HG02870 (cell line): ENCODE measurements at regions not wholly inside any gene's neighbourhood (a gene's known extent, or its start where the extent isn't known, plus 50 kb on each side); places are given as distances from the start of the nearest gene placed in this dataset.
"Not testable (repeated sequence)": the region's sequence is repeated elsewhere in the genome, so short reads cannot be mapped to it uniquely, and the experiment has no call there.

Experiments
- ATAC-seq: cut with Tn5 transposase; IDR thresholded peaks from one replicate; pipeline ENCODE4 v1.9.1; 2021; ENCODE audit warnings: mild to moderate bottlenecking, moderate library complexity; ENCODE audit not compliant: unreplicated experiment

DNA sequence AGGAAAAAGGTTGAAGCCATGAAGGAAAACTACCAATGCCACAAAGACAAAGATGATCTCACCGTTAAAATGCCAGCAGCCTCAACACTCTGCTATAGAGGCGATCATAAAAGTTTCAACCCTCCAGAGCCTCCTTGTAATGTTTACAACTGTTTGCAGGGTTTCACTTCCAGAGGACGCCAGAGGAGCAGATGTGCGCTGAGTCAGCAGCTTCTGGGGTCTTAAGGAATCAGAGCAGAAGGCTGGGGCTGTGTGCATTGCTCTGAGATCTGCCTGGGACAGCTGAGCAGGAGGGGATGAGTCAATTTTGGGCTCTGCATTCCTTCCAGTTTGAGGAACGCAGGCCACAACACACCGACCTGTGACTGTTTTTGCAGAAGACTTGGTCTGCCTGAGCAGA is 98.3 kb downstream of the TMEM130 start:
- peak; percentile 36 for ATAC-seq

DNA sequence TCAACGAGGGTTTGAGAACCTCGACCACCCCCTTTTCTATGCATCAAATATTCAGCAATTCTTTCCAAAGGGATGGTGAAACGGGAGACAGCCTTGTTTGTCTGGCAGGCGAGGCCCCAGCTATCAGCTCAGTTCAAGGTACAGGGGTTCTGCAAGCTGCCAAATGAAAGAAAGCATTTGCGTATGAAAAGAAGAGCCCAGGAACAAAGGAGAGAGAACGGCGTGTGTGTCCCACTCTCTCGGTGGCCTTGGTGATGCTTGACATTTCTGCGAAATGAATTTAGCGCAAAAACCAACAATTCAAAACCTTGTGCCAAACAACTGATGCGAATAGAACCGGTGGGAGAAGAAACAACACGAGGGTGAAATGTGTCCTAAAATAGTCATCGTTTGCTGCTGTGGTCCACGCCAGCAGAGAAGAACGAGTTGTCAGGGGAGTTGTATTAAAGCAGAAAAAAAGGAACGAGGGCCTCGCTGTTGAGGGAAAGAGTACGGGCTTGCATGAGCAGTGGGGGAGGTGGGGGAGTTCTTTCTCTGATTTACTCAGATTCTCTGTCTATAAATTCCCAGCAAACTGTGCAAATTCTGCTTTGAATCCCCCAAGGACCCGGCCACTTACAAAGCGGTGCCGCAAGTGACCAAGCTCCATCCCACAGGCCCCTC is 97.7 kb downstream of the TMEM130 start:
- peak; percentile 46 for ATAC-seq

DNA sequence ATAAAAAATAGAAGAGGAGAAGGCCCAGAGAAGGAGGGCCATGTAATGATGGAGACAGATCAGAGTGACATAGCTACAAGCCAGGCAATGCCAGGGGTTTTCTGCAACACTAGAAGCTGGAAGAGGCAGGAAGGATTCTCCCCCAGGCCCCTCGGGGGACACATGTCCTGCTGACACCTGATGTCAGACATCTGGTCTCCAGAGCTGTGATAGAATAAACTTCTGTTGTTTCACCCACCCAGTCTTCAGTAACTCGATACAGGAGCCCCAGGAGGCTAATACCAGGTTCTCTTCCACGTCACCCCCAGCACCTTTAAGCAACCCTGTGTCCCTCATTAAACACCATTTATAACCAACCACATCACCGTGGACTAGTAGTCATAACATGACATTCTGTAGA is 94.9 kb downstream of the TMEM130 start:
- no peak for ATAC-seq

DNA sequence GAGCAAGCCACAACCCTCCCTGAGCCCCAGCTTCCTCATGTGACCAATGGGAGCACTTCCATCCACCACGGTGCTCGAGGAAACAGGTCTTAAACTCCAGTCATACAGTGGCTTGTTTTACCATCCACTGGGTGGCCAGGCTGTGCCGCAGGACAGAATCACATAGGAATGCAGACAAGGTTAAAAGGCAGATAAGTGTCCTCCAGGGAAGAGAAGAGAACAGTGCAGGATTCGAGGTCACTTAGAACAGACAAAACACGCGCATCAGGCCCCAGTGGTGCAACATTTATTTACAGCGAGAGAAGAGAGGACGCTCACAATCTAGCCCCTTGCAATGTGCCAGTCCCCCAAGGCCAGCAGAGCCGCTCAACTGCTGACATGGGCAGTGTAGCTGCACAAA is 92.8 kb downstream of the TMEM130 start:
- no peak for ATAC-seq

DNA sequence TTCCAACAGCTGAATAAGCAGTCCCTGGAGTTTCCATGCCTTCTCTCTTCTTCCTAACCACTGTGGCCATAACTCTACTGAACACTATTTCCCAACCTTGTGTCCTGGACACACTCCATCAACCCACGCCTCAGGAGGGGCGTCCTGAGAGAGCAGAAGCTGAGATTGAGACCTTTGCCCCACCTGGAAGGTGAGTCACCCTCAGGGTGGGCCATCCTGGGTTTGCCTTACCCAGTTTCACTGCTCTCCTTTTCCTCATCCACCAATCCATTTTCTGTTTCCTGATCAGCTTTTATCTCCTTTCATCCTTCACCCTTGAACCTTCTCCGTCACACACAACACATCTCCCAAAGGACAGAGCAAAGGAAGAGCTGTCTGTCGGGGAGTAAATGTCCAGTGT is 91.4 kb downstream of the TMEM130 start:
- ATAC-seq: no peak

DNA sequence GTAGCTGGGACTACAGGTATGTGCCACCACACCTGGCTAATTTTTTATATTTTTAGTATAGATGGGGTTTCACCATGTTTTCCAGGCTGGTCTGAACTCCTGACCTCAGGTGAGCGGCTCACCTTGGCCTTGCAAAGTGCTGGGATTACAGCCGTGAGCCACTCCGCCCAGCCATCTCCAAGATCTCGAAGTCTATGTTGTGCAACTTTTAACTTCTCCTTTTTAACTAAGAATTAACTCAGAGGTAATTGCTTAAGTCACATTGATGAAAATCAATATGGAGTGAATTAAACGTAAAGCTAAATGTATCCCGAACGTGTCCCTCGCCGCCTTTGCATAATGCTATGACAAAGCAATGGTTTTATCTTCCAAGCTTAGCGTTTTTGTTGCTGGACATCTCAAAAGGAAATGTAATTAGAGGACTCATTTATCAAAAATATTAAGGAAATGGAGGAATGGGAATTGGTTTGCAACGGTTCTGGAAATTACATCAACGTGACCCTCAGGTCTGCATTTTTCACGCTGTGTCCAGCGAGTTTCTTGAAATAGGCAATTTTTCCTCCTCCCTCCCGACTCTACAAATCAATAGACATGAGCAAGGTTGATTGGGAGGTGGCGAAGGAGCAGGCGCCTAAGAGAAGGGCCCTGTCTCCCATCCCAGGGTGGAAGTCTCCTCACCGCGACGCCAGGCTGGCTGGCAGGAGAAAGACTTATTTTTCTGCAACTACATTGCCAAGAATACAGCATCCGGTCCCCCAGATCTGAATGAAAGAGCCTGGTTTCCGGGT is 89.8 kb downstream of the TMEM130 start:
- ATAC-seq: no peak

DNA sequence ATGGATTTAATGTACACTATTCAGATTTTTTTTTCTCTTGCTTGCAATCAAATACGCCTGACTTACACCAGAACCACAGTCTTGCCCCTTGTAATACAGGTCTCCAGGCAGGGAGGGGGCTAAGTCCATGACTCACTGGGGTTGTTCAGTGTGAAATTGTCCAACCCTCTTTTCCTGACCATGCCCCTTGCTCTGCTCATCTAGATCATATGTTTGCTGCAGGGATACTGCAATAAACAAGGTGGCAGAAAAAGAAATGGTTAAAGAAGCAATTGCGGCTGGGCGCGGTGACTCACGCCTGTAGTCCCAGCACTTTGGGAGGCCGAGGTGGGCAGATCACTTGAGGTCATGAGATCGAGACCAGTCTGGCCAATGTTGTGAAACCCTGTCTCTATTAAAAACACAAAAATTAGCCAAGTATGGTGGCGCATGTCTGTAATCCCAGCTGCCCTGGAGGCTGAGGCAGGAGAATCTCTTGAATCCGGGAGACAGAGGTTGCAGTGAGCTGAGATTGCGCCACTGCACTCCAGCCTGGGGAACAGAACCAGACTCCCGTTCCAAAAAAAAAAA is 85.5 kb downstream of the TMEM130 start:
- no peak for ATAC-seq

DNA sequence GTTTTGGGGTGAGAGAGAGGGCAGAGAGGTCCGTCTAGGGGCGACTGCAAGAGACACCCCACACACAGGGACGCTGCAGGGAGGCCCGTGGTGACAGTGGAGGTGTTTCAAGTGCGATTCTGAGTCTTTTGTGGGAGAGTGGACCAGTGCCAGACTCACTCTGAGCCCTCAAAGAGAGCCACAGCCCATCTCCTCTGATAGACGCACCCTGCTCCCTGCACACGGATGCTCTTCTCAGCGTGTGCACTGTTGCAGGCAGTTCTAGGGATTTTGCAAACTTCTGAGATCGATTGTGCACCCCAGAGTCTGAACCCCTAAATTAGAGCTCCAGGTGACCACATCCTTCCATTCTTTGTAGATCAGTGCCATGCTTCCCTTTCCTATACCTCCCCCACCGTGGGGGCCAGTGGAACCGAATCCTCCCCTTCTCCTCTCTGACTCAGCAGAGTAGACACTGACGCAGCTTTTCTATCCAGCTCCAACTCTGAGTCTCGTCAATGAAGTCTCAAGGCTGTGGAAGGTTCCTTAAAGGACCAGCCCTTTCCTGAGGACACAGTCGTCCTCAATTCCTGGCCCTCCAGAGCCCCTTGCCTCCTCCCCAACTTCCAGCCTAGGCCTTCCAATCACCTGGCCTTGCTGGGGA is 83.8 kb downstream of the TMEM130 start:
- no peak for ATAC-seq

DNA sequence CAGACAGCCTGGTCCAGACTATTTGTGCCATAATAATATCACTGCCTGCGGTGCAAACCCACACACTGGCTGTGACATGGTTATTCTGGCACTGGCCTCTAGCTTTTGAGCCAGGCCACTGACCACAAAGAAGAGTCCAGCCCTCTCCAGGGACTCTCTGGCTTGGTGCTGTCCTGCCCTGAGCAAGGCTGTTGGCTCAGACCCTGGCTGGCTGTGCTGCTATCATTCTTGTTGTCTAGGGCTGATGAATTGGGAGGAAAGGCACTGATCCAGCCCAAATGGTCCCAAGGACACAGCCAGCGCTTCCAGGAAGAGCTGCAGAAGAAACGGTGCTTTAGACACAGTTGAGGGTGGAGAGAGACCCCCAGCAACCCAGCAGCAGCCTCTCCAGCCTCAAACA is 80.8 kb downstream of the TMEM130 start:
- ATAC-seq: no peak

DNA sequence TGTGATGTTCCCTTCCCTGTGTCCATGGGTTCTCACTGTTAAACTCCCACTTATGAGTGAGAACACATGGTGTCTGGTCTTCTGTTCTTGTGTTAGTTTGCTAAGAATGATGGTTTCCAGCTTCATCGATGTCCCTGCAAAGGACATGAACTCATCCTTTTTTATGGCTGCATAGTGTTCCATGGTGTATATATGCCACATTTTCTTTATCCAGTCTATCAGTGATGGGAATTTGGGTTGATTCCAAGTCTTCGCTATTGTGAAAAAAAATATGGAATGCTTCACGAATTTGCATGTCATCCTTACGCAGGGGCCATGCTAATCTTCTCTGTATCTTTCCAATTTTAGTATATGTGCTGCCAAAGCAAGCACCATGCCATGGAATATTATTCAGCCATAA is 75.4 kb downstream of the TMEM130 start:
- ATAC-seq: not testable (repeated sequence)

DNA sequence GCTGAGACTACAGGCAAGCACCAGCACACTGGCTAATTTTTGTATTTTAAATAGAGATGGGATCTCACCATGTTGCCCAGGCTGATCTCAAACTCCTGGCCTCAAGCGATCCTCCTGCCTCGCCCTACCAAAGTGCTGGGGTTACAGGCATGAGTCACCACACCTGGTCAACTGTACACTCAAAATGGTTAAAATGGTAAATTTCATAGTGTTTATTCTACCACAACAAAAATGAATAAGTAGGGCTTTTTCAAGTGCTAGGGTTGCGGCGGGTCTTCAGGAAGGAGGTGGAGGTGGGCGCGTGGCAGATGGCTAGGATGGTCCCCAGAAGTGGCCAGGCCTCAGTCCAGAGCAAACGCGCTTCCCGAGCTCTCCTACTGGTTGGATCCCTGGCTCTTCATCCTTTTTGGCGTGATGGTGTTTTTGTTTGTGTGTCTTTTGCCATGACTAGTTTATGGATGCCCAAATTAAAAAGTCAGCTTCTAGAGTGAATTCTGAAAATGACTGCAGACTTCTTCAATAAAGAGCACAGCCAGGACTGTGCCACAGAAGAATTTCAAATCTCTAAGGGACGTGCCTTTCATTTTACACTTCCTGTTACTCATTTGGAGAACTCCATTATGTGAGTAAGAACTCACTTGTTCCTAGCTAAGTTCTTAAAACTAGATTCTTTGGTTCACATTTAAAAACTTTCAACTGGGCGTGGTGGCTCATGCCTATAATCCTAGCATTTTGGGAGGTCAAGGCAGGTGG is 73.9 kb downstream of the TMEM130 start:
- peak; percentile 92 for ATAC-seq
